Fibroblast of skin of scalp (primary cell): ENCODE measurements at regions not wholly inside any gene's neighbourhood (a gene's known extent, or its start where the extent isn't known, plus 50 kb on each side); places are given as distances from the start of the nearest gene placed in this dataset.
"Not testable (repeated sequence)": the region's sequence is repeated elsewhere in the genome, so short reads cannot be mapped to it uniquely, and the experiment has no call there.

Source experiments
- DNase-seq: peaks from one replicate; pipeline ENCODE4 v3.0.0-alpha.2; 2013

GRCh38 chr5:38793099-38793498 lies 52.7 kb upstream of the OSMR start:
- DNase-seq = no peak

- not testable (repeated sequence) for DNase-seq
These were observed 51.8 kb upstream of the OSMR start for GRCh38 chr5:38794037-38794436.

GRCh38 chr5:38794986-38795385 lies 50.8 kb upstream of the OSMR start:
- DNase-seq = no peak

- DNase-seq = no peak
These were observed 49.6 kb upstream of the OSMR start for GRCh38 chr5:38795986-38796741.
